ENCODE measurements at regions not wholly inside any gene's neighbourhood (a gene's known extent, or its start where the extent isn't known, plus 50 kb on each side); places are given as distances from the start of the nearest gene placed in this dataset.
"Not testable (repeated sequence)": the region's sequence is repeated elsewhere in the genome, so short reads cannot be mapped to it uniquely, and the experiment has no call there.

- not testable (repeated sequence) for H3K27ac Mint-ChIP-seq
Observed at GRCh38 chr22:16911340-16911739, 86.1 kb upstream of the XKR3 start.

GRCh38 chr22:16902051-16902450 is 76.8 kb upstream of the XKR3 start:
- H3K27ac Mint-ChIP-seq; ATAC-seq; DNase-seq (ENCODE audit: low spot score in 2 of 2); H3K36me3 Mint-ChIP-seq; H3K9me3 Mint-ChIP-seq: not testable (repeated sequence)

More at GRCh38 chr22:16911340-16911739, 86.1 kb upstream of the XKR3 start:
- H3K36me3 Mint-ChIP-seq; H3K9me3 Mint-ChIP-seq; DNase-seq (ENCODE audit: low spot score in 2 of 2); ATAC-seq: not testable (repeated sequence)

GRCh38 chr22:16901579-16901978 is 76.4 kb upstream of the XKR3 start:
- H3K27ac Mint-ChIP-seq; H3K36me3 Mint-ChIP-seq; H3K9me3 Mint-ChIP-seq; DNase-seq (ENCODE audit: low spot score in 2 of 2); ATAC-seq: not testable (repeated sequence)

GRCh38 chr22:16899358-16899757 is 74.1 kb upstream of the XKR3 start:
- H3K27ac Mint-ChIP-seq; H3K36me3 Mint-ChIP-seq; H3K9me3 Mint-ChIP-seq; ATAC-seq; DNase-seq (ENCODE audit: low spot score in 2 of 2): not testable (repeated sequence)

GRCh38 chr22:16897365-16897764 is 72.2 kb upstream of the XKR3 start:
- not testable (repeated sequence) for H3K36me3 Mint-ChIP-seq; H3K27ac Mint-ChIP-seq; H3K9me3 Mint-ChIP-seq; DNase-seq (ENCODE audit: low spot score in 2 of 2); ATAC-seq

GRCh38 chr22:16891892-16892291 is 66.7 kb upstream of the XKR3 start:
- H3K36me3 Mint-ChIP-seq; ATAC-seq; DNase-seq (ENCODE audit: low spot score in 2 of 2); H3K9me3 Mint-ChIP-seq; H3K27ac Mint-ChIP-seq: not testable (repeated sequence)

GRCh38 chr22:16876339-16876738 is 51.1 kb upstream of the XKR3 start:
- not testable (repeated sequence) for H3K36me3 Mint-ChIP-seq; DNase-seq (ENCODE audit: low spot score in 2 of 2); H3K9me3 Mint-ChIP-seq; ATAC-seq
- peak overlapping the region in 1 of 2 donors; percentile 72 for H3K27ac Mint-ChIP-seq

Measured in activated naive CD4-positive, alpha-beta T cell treated with anti-CD3 and anti-CD28 coated beads, Interleukin-2, amount 50 U/mL, for 72 hours (primary cell).